ENCODE measurements at regions not wholly inside any gene's neighbourhood (a gene's known extent, or its start where the extent isn't known, plus 50 kb on each side); places are given as distances from the start of the nearest gene placed in this dataset.

GRCh38 chr16:86118467-86119307, 219.7 kb downstream of the IRF8 start:
- DNase-seq (ENCODE audit: low spot score in 2 of 2): peak in 1 of 2 donors; percentile 81
- intact Hi-C loops (cut with DNase I; ENCODE audit: low total_unique reads): no loop called here
- no peak overlapping the region for H3K4me3 ChIP-seq (ENCODE audit: low read depth, poor library complexity, severe bottlenecking)
- WGBS, 2 donors: 49 to 53% methylated on average over 12 of the region's 12 CpGs
- TF ChIP-seq CTCF (IDR thresholded peaks at IDR 0.05) (no peak), POLR2A (IDR thresholded peaks at IDR 0.05) (no peak)

DNA sequence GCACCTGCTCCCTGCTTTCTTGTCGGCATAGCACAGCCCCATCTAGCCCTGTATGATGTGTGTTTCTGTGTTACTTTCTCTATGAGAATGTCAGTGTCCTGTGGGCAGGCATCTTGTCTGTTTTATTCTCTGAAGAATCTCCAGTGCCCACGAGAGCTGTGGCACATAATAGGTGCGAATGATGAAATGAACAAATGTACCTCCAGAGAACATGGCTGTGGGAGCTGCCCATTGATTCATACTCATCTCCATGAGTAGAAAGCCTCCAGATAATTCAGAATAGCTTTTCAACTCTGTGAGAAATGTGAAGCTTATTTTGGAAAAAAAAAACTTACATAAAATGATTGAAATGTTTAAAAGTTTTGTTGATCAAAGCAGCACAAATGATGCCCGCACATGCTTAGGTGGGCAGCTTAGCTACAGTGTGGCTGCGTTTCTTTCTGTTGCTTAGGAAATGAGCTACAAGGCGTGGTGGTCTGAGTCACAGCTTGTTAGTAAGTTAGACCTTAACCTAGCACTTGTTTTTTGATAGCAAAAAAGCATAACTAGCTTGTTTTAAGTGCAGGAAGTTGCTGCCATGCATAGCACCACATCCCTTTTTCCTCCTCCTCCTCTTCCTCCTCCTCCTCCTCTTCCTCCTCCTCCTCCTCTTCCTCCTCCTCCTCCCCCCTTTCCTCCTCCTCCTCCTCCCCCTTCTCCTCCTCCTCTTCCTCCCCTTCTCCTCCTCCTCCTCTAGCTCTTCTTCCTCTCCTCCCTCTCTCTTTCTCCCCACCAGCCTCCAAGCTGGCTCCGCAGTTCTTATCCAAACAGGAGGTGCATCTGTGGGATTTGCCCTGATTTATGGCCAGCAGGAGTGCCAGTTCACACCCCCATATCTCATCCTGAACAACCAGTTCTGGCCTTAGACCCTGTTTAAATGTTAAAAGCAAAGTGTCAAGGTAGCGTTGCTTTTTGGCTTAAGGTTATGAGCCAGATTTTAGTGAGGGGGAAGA, 221.5 kb downstream of the IRF8 start:
- H3K4me3 ChIP-seq (ENCODE audit: low read depth, poor library complexity, severe bottlenecking): no peak overlapping the region
- TF ChIP-seq POLR2A (IDR thresholded peaks at IDR 0.05): no peak
- TF ChIP-seq CTCF (IDR thresholded peaks at IDR 0.05): no peak
- DNase-seq (ENCODE audit: low spot score in 2 of 2): peak in 1 of 2 donors; percentile 18
- intact Hi-C loops (cut with DNase I; ENCODE audit: low total_unique reads): no loop called here
- WGBS, 2 donors: 43 to 47% methylated on average over 8 of the region's 8 CpGs

DNA sequence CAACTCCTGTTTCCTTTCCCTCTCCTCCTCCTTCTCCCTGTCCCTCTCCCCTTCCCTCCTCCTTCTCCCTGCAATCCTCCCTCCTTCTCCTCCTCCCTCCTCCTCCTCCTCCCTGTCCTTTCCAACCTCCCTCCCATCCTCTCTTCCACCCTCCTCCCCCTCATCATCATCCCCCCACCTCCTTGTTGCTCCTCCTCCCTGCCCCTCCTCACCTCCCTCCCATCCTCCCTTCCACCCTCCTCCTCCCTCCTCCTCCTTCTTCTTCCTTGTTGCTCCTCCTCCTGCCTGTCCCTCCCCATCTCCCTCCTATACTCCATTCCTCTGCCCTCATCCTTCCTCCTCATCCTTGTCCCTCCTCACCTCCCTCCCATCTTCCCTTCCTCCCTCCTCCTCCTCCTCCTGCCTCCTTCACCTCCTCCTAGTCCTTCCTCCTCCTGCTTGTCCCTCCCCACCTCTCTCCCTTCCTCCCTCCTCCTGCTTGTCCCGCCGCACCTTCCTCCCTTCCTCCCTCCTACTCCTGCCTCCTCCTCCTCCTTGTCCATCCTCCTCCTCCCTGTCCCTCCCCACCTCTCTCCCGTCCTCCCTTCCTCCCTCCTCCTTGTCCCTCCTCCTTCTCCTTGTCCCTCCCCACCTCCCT, 222.5 kb downstream of the IRF8 start:
- DNase-seq (ENCODE audit: low spot score in 2 of 2): no peak
- WGBS, 2 donors: 39 to 56% methylated on average over 3 of the region's 3 CpGs
- TF ChIP-seq POLR2A (IDR thresholded peaks at IDR 0.05) (no peak), CTCF (IDR thresholded peaks at IDR 0.05) (no peak)
- no peak overlapping the region for H3K4me3 ChIP-seq (ENCODE audit: low read depth, poor library complexity, severe bottlenecking)
- intact Hi-C loops (cut with DNase I; ENCODE audit: low total_unique reads): no loop called here

- DNase-seq (ENCODE audit: low spot score in 2 of 2): peak in 1 of 2 donors; percentile 80
- TF ChIP-seq POLR2A (IDR thresholded peaks at IDR 0.05) (no peak), CTCF (IDR thresholded peaks at IDR 0.05) (no peak)
- intact Hi-C loops (cut with DNase I; ENCODE audit: low total_unique reads): no loop called here
- no peak overlapping the region for H3K4me3 ChIP-seq (ENCODE audit: low read depth, poor library complexity, severe bottlenecking)
- 41 to 59% methylated on average over 15 of the region's 15 CpGs for WGBS, 2 donors
Observed at GRCh38 chr16:86122681-86123342, 223.8 kb downstream of the IRF8 start.

- WGBS, 2 donors: 36 to 43% methylated on average over 4 of the region's 4 CpGs
- intact Hi-C loops (cut with DNase I; ENCODE audit: low total_unique reads): no loop called here
- H3K4me3 ChIP-seq (ENCODE audit: low read depth, poor library complexity, severe bottlenecking): no peak overlapping the region
- TF ChIP-seq POLR2A (IDR thresholded peaks at IDR 0.05) (no peak), CTCF (IDR thresholded peaks at IDR 0.05) (no peak)
- DNase-seq (ENCODE audit: low spot score in 2 of 2): peak in 1 of 2 donors; percentile 20
Observed at GRCh38 chr16:86124321-86124720, 225.4 kb downstream of the IRF8 start.

All from lower leg skin (tissue), 4 donors.